22Rv1 (cell line): ENCODE measurements at regions not wholly inside any gene's neighbourhood (a gene's known extent, or its start where the extent isn't known, plus 50 kb on each side); places are given as distances from the start of the nearest gene placed in this dataset.

Experiments used
- ZFX ChIP-seq: fragments of 450-650 bp; IDR thresholded peaks from 2 replicates; pipeline ENCODE4 v1.6.1; 2017; ENCODE audit warnings: antibody characterized with exemption, borderline replicate concordance
- TF ChIP-seq, protein P1 (sequence below): fragments of 450-650 bp; IDR thresholded peaks from 2 replicates; pipeline ENCODE4 v1.5.1; 2017; ENCODE audit warnings: mild to moderate bottlenecking

DNA sequence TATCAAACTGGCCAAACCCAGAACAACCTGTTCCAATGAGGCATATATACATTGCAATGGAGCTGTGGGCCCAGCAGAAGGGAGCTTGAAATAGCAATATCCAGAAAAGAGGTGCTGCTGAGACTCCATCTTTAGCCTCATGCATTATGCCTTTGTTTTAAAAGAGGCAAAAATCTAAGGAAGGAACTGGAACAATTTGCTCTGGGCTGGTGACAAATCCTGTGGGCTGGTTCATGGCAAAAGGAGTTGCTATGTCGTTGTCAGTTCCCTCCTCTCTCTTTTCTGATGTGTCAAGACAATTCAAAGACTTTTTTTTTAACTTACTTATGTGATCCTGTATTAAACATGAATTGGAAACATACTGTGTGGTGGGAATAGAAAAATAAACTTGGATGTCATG, 124.2 kb upstream of the FSHR start:
- TF ChIP-seq, protein P1, sequence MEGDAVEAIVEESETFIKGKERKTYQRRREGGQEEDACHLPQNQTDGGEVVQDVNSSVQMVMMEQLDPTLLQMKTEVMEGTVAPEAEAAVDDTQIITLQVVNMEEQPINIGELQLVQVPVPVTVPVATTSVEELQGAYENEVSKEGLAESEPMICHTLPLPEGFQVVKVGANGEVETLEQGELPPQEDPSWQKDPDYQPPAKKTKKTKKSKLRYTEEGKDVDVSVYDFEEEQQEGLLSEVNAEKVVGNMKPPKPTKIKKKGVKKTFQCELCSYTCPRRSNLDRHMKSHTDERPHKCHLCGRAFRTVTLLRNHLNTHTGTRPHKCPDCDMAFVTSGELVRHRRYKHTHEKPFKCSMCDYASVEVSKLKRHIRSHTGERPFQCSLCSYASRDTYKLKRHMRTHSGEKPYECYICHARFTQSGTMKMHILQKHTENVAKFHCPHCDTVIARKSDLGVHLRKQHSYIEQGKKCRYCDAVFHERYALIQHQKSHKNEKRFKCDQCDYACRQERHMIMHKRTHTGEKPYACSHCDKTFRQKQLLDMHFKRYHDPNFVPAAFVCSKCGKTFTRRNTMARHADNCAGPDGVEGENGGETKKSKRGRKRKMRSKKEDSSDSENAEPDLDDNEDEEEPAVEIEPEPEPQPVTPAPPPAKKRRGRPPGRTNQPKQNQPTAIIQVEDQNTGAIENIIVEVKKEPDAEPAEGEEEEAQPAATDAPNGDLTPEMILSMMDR, result no peak
- no peak for TF ChIP-seq ZFX
